ENCODE measurements at regions not wholly inside any gene's neighbourhood (a gene's known extent, or its start where the extent isn't known, plus 50 kb on each side); places are given as distances from the start of the nearest gene placed in this dataset.

GRCh38 chr5:10046676-10047075 is 203.0 kb downstream of the ATPSCKMT start:
- TF ChIP-seq CTCF (IDR thresholded peaks at IDR 0.05) = no peak
- TF ChIP-seq EZH2 (IDR thresholded peaks at IDR 0.05; ENCODE audit: borderline replicate concordance, insufficient read depth, low read depth, low read length, poor library complexity, severe bottlenecking) = no peak

Data from B cell (primary cell).